Kidney (tissue), 13 donors: ENCODE measurements at regions not wholly inside any gene's neighbourhood (a gene's known extent, or its start where the extent isn't known, plus 50 kb on each side); places are given as distances from the start of the nearest gene placed in this dataset.
A peak's percentile ranks its signal among the peaks of the same experiment; 100 is the strongest.

ENCODE experiments used
- DNase-seq, 5 donors: peaks; one replicate each; pipeline ENCODE4 v3.0.0-alpha.2; 2013 to 2020
- FAIRE-seq: peaks from 2 replicates; lab custom pipeline; 2012; peaks lifted over from hg19 to GRCh38; lab: Jason Lieb, UNC
- H3K27ac ChIP-seq, 2 donors: one replicate each; pipeline ENCODE4 v1.7.0; 2013; ENCODE audit warnings: low read depth in 2 of 2, low read length in 2 of 2, inconsistent platforms in 1 of 2
- H3K27me3 ChIP-seq: one replicate; pipeline ENCODE4 v1.7.1; 2013; ENCODE audit warnings: low read length, inconsistent platforms; ENCODE audit not compliant: control insufficient read depth, insufficient read depth
- H3K36me3 ChIP-seq, 3 donors: one replicate each; pipeline versions ENCODE4 v1.7.0 to v1.7.1; 2013; ENCODE audit warnings: low read length in 3 of 3, control low read depth in 1 of 3, inconsistent platforms in 1 of 3; ENCODE audit not compliant: insufficient read depth in 3 of 3, control insufficient read depth in 2 of 3
- H3K4me1 ChIP-seq, 3 donors: one replicate each; pipeline versions ENCODE4 v1.7.0 to v1.7.1; 2013; ENCODE audit warnings: low read length in 3 of 3, inconsistent platforms in 1 of 3, low read depth in 1 of 3; ENCODE audit not compliant: control insufficient read depth in 2 of 3, insufficient read depth in 2 of 3
- H3K4me3 ChIP-seq, 3 donors: one replicate each; pipeline versions ENCODE4 v1.7.0 to v1.8.1; 2013; ENCODE audit warnings: low read length in 3 of 3, control low read depth in 1 of 3, inconsistent platforms in 1 of 3
- H3K9ac ChIP-seq, 3 donors: one replicate each; pipeline versions ENCODE4 v1.7.0 to v1.7.1; 2013; ENCODE audit warnings: low read length in 3 of 3, control low read depth in 1 of 3, inconsistent platforms in 1 of 3
- H3K9me3 ChIP-seq, 3 donors: one replicate each; pipeline versions ENCODE4 v1.7.0 to v1.7.1; 2013; ENCODE audit warnings: low read length in 3 of 3, control low read depth in 1 of 3, inconsistent platforms in 1 of 3; ENCODE audit not compliant: control insufficient read depth in 2 of 3, insufficient read depth in 1 of 3
- CTCF ChIP-seq: IDR thresholded peaks from 3 replicates; pipeline ENCODE4 v1.5.1; 2012; ENCODE audit warnings: mild to moderate bottlenecking, moderate library complexity, borderline replicate concordance; ENCODE audit not compliant: insufficient read depth; ENCODE audit errors: extremely low read depth
- intact Hi-C: fragments of 100-400 bp; cut with DNase I; formaldehyde crosslinking; loops from one replicate; pipeline ENCODE4 v1.11.1; 2022
- donor health status: control.
- donor health status: control.
- donor health status: control.
- donor health status: control.
- donor health status: control.
- donor health status: DM: yes; HTN: yes; CAD: no.
- donor health status: Normal renal cell carcinoma (clear cell type).

- DNase-seq (no peak), FAIRE-seq (no peak)
- Histone ChIP-seq H3K4me1 (no peaks in the 10 kb centered on the region), H3K9ac (no peak overlapping the region), H3K27ac (no peak overlapping the region), H3K4me3 (no peak overlapping the region), H3K27me3 (no peaks in the 10 kb centered on the region), H3K9me3 (no peaks in the 10 kb centered on the region), H3K36me3 (no peaks in the 10 kb centered on the region)
- no peak for TF ChIP-seq CTCF
- intact Hi-C loops: no loop called here
These were observed 236.5 kb upstream of the ATP2B1 start for GRCh38 chr12:89945123-89945522.

GRCh38 chr12:89943463-89943862, 234.8 kb upstream of the ATP2B1 start:
- H3K9me3 ChIP-seq: no peaks in the 10 kb centered on the region
- no peak overlapping the region for H3K4me3 ChIP-seq
- TF ChIP-seq CTCF: no peak
- peak in 2 of 5 donors; percentile 19 to 45 for DNase-seq
- no peaks in the 10 kb centered on the region for H3K4me1 ChIP-seq
- H3K9ac ChIP-seq: no peak overlapping the region
- no peaks in the 10 kb centered on the region for H3K27me3 ChIP-seq
- no peak for FAIRE-seq
- intact Hi-C loops: no loop called here
- no peaks in the 10 kb centered on the region for H3K36me3 ChIP-seq
- no peak overlapping the region for H3K27ac ChIP-seq

- TF ChIP-seq CTCF: no peak
- Histone ChIP-seq H3K4me1 (no peaks in the 10 kb centered on the region), H3K4me3 (no peak overlapping the region), H3K27ac (no peak overlapping the region), H3K27me3 (no peaks in the 10 kb centered on the region), H3K36me3 (no peaks in the 10 kb centered on the region), H3K9ac (no peak overlapping the region), H3K9me3 (no peaks in the 10 kb centered on the region)
- intact Hi-C loops: no loop called here
- FAIRE-seq: no peak
- DNase-seq: no peak
These were observed 232.8 kb upstream of the ATP2B1 start for GRCh38 chr12:89941436-89941835.

GRCh38 chr12:89939522-89940215, 231.0 kb upstream of the ATP2B1 start:
- no peak overlapping the region for H3K4me3 ChIP-seq
- TF ChIP-seq CTCF: no peak
- H3K9me3 ChIP-seq: no peaks in the 10 kb centered on the region
- H3K9ac ChIP-seq: no peak overlapping the region
- no peak for FAIRE-seq
- H3K27ac ChIP-seq: no peak overlapping the region
- no peaks in the 10 kb centered on the region for H3K4me1 ChIP-seq
- no peak for DNase-seq
- no peaks in the 10 kb centered on the region for H3K27me3 ChIP-seq
- no peaks in the 10 kb centered on the region for H3K36me3 ChIP-seq
- intact Hi-C loops: no loop called here
